ENCODE measurements at regions not wholly inside any gene's neighbourhood (a gene's known extent, or its start where the extent isn't known, plus 50 kb on each side); places are given as distances from the start of the nearest gene placed in this dataset.

- TF ChIP-seq, protein P1, sequence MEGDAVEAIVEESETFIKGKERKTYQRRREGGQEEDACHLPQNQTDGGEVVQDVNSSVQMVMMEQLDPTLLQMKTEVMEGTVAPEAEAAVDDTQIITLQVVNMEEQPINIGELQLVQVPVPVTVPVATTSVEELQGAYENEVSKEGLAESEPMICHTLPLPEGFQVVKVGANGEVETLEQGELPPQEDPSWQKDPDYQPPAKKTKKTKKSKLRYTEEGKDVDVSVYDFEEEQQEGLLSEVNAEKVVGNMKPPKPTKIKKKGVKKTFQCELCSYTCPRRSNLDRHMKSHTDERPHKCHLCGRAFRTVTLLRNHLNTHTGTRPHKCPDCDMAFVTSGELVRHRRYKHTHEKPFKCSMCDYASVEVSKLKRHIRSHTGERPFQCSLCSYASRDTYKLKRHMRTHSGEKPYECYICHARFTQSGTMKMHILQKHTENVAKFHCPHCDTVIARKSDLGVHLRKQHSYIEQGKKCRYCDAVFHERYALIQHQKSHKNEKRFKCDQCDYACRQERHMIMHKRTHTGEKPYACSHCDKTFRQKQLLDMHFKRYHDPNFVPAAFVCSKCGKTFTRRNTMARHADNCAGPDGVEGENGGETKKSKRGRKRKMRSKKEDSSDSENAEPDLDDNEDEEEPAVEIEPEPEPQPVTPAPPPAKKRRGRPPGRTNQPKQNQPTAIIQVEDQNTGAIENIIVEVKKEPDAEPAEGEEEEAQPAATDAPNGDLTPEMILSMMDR (IDR thresholded peaks at IDR 0.05; ENCODE audit: insufficient read depth, low read depth, low read length): no peak
- no peak for TF ChIP-seq EZH2 (IDR thresholded peaks at IDR 0.05; ENCODE audit: insufficient read depth, low read length)
Measured at GRCh38 chr4:125702406-125702805, 387.7 kb downstream of the FAT4 start.
